ENCODE measurements at regions not wholly inside any gene's neighbourhood (a gene's known extent, or its start where the extent isn't known, plus 50 kb on each side); places are given as distances from the start of the nearest gene placed in this dataset.

- H2AK5ac ChIP-seq (ENCODE audit: low read length) = no peak overlapping the region
Observed at GRCh38 chr5:15002791-15003190, 131.2 kb upstream of the ANKH start.

GRCh38 chr5:15002173-15002572 lies 130.6 kb upstream of the ANKH start:
- H3K23ac ChIP-seq (ENCODE audit: low read length) = no peak overlapping the region
- peaks cover 0 to 5% of the 10 kb centered on the region in 2 experiments for H3K4me1 ChIP-seq (ENCODE audit: control insufficient read depth in 1 of 2, insufficient read depth in 2 of 2, low read length in 2 of 2)
- no peak overlapping the region for H2BK120ac ChIP-seq (ENCODE audit: insufficient read depth, low read length, poor library complexity)
- no peaks in the 10 kb centered on the region for H3K27me3 ChIP-seq (ENCODE audit: insufficient read depth, low read length)
- no peak overlapping the region for H4K91ac ChIP-seq (ENCODE audit: low read depth, low read length)
- no peak overlapping the region for H3K14ac ChIP-seq (ENCODE audit: low read length)
- no peak overlapping the region for H3K9ac ChIP-seq (ENCODE audit: low read length)
- no peak overlapping the region for H3K4me3 ChIP-seq (ENCODE audit: low read depth, low read length)
- no peak overlapping the region for H2AFZ ChIP-seq (ENCODE audit: insufficient read depth, low read length, poor library complexity)
- H3K79me1 ChIP-seq (ENCODE audit: low read length) = peaks cover 2% of the 10 kb centered on the region
- no peaks in the 10 kb centered on the region for H3K9me3 ChIP-seq (ENCODE audit: insufficient read depth, low read depth, low read length)
- no peak overlapping the region for H4K12ac ChIP-seq (ENCODE audit: low read depth, low read length)
- no CpG with 5 or more reads among the region's 10 CpGs for WGBS (ENCODE audit: extremely low coverage, insufficient coverage, insufficient read length)
- no peak overlapping the region for H3K18ac ChIP-seq (ENCODE audit: low read length)
- no peak overlapping the region for H2BK5ac ChIP-seq (ENCODE audit: low read depth, low read length, poor library complexity)
- no peak overlapping the region for H2BK12ac ChIP-seq (ENCODE audit: low read length)
- H2AK5ac ChIP-seq (ENCODE audit: low read length) = no peak overlapping the region
- no peaks in the 10 kb centered on the region for H3K36me3 ChIP-seq (ENCODE audit: control insufficient read depth in 1 of 2, insufficient read depth in 2 of 2, low read length in 2 of 2)
- H3K79me2 ChIP-seq (ENCODE audit: control insufficient read depth, insufficient read depth, low read length, poor library complexity) = no peaks in the 10 kb centered on the region
- no peak overlapping the region for H3K4ac ChIP-seq (ENCODE audit: low read depth, low read length)
- no peak overlapping the region for H3K4me2 ChIP-seq (ENCODE audit: low read length)
- no peak overlapping the region for H4K8ac ChIP-seq (ENCODE audit: low read depth, low read length)
- peak in 1 of 2 donors; percentile 36 for DNase-seq
- H3K27ac ChIP-seq (ENCODE audit: low read depth, low read length) = no peak overlapping the region

More at GRCh38 chr5:15002791-15003190, 131.2 kb upstream of the ANKH start:
- no peak for DNase-seq
- H2BK5ac ChIP-seq (ENCODE audit: low read depth, low read length, poor library complexity) = no peak overlapping the region
- H3K36me3 ChIP-seq (ENCODE audit: control insufficient read depth in 1 of 2, insufficient read depth in 2 of 2, low read length in 2 of 2) = no peaks in the 10 kb centered on the region
- H4K8ac ChIP-seq (ENCODE audit: low read depth, low read length) = no peak overlapping the region
- peaks cover 2% of the 10 kb centered on the region for H3K79me1 ChIP-seq (ENCODE audit: low read length)
- H3K4me3 ChIP-seq (ENCODE audit: low read depth, low read length) = no peak overlapping the region
- H3K23ac ChIP-seq (ENCODE audit: low read length) = no peak overlapping the region
- no peak overlapping the region for H2AFZ ChIP-seq (ENCODE audit: insufficient read depth, low read length, poor library complexity)
- H3K14ac ChIP-seq (ENCODE audit: low read length) = no peak overlapping the region
- no peak overlapping the region for H2BK12ac ChIP-seq (ENCODE audit: low read length)
- no CpG with 5 or more reads among the region's 2 CpGs for WGBS (ENCODE audit: extremely low coverage, insufficient coverage, insufficient read length)
- no peak overlapping the region for H2BK120ac ChIP-seq (ENCODE audit: insufficient read depth, low read length, poor library complexity)
- no peak overlapping the region for H3K4ac ChIP-seq (ENCODE audit: low read depth, low read length)
- H3K79me2 ChIP-seq (ENCODE audit: control insufficient read depth, insufficient read depth, low read length, poor library complexity) = no peaks in the 10 kb centered on the region
- no peak overlapping the region for H3K27ac ChIP-seq (ENCODE audit: low read depth, low read length)
- no peaks in the 10 kb centered on the region for H3K27me3 ChIP-seq (ENCODE audit: insufficient read depth, low read length)
- no peaks in the 10 kb centered on the region for H3K9me3 ChIP-seq (ENCODE audit: insufficient read depth, low read depth, low read length)
- H3K9ac ChIP-seq (ENCODE audit: low read length) = no peak overlapping the region
- H3K4me2 ChIP-seq (ENCODE audit: low read length) = no peak overlapping the region
- H4K91ac ChIP-seq (ENCODE audit: low read depth, low read length) = peak overlapping the region; percentile 7
- H3K18ac ChIP-seq (ENCODE audit: low read length) = no peak overlapping the region
- H3K4me1 ChIP-seq (ENCODE audit: control insufficient read depth in 1 of 2, insufficient read depth in 2 of 2, low read length in 2 of 2) = peaks cover 0 to 5% of the 10 kb centered on the region in 2 experiments
- no peak overlapping the region for H4K12ac ChIP-seq (ENCODE audit: low read depth, low read length)

- Histone ChIP-seq H4K12ac (ENCODE audit: low read depth, low read length) (no peak overlapping the region), H2AK5ac (ENCODE audit: low read length) (no peak overlapping the region), H4K91ac (ENCODE audit: low read depth, low read length) (no peak overlapping the region), H3K4me2 (ENCODE audit: low read length) (no peak overlapping the region), H3K27ac (ENCODE audit: low read depth, low read length) (no peak overlapping the region), H4K8ac (ENCODE audit: low read depth, low read length) (no peak overlapping the region), H3K79me1 (ENCODE audit: low read length) (no peaks in the 10 kb centered on the region), H3K9ac (ENCODE audit: low read length) (no peak overlapping the region), H3K23ac (ENCODE audit: low read length) (no peak overlapping the region), H2BK120ac (ENCODE audit: insufficient read depth, low read length, poor library complexity) (no peak overlapping the region), H3K18ac (ENCODE audit: low read length) (no peak overlapping the region), H2BK12ac (ENCODE audit: low read length) (no peak overlapping the region), H3K4me1 (ENCODE audit: control insufficient read depth in 1 of 2, insufficient read depth in 2 of 2, low read length in 2 of 2) (peaks cover 0 to 5% of the 10 kb centered on the region in 2 experiments), H3K27me3 (ENCODE audit: insufficient read depth, low read length) (no peaks in the 10 kb centered on the region), H2AFZ (ENCODE audit: insufficient read depth, low read length, poor library complexity) (no peak overlapping the region), H3K9me3 (ENCODE audit: insufficient read depth, low read depth, low read length) (no peaks in the 10 kb centered on the region), H3K79me2 (ENCODE audit: control insufficient read depth, insufficient read depth, low read length, poor library complexity) (no peaks in the 10 kb centered on the region), H3K36me3 (ENCODE audit: control insufficient read depth in 1 of 2, insufficient read depth in 2 of 2, low read length in 2 of 2) (no peaks in the 10 kb centered on the region), H3K4ac (ENCODE audit: low read depth, low read length) (no peak overlapping the region), H3K14ac (ENCODE audit: low read length) (no peak overlapping the region), H3K4me3 (ENCODE audit: low read depth, low read length) (no peak overlapping the region), H2BK5ac (ENCODE audit: low read depth, low read length, poor library complexity) (no peak overlapping the region)
- no peak for DNase-seq
- WGBS (ENCODE audit: extremely low coverage, insufficient coverage, insufficient read length) = no CpG with 5 or more reads among the region's 2 CpGs
Observed at GRCh38 chr5:15001517-15001916, 129.9 kb upstream of the ANKH start.

- H2BK5ac ChIP-seq (ENCODE audit: low read depth, low read length, poor library complexity) = no peak overlapping the region
- no CpG with 5 or more reads among the region's 3 CpGs for WGBS (ENCODE audit: extremely low coverage, insufficient coverage, insufficient read length)
- H4K8ac ChIP-seq (ENCODE audit: low read depth, low read length) = no peak overlapping the region
- no peak overlapping the region for H3K9ac ChIP-seq (ENCODE audit: low read length)
- no peaks in the 10 kb centered on the region for H3K79me1 ChIP-seq (ENCODE audit: low read length)
- no peak overlapping the region for H2AFZ ChIP-seq (ENCODE audit: insufficient read depth, low read length, poor library complexity)
- H3K4me2 ChIP-seq (ENCODE audit: low read length) = no peak overlapping the region
- H3K9me3 ChIP-seq (ENCODE audit: insufficient read depth, low read depth, low read length) = peaks cover 2% of the 10 kb centered on the region
- H3K4ac ChIP-seq (ENCODE audit: low read depth, low read length) = no peak overlapping the region
- no peak overlapping the region for H3K27ac ChIP-seq (ENCODE audit: low read depth, low read length)
- H3K4me3 ChIP-seq (ENCODE audit: low read depth, low read length) = no peak overlapping the region
- DNase-seq = no peak
- no peaks in the 10 kb centered on the region for H3K4me1 ChIP-seq (ENCODE audit: control insufficient read depth in 1 of 2, insufficient read depth in 2 of 2, low read length in 2 of 2)
- H4K91ac ChIP-seq (ENCODE audit: low read depth, low read length) = no peak overlapping the region
- no peak overlapping the region for H2BK120ac ChIP-seq (ENCODE audit: insufficient read depth, low read length, poor library complexity)
- H2AK5ac ChIP-seq (ENCODE audit: low read length) = no peak overlapping the region
- H2BK12ac ChIP-seq (ENCODE audit: low read length) = no peak overlapping the region
- H4K12ac ChIP-seq (ENCODE audit: low read depth, low read length) = no peak overlapping the region
- H3K27me3 ChIP-seq (ENCODE audit: insufficient read depth, low read length) = no peaks in the 10 kb centered on the region
- H3K79me2 ChIP-seq (ENCODE audit: control insufficient read depth, insufficient read depth, low read length, poor library complexity) = no peaks in the 10 kb centered on the region
- H3K36me3 ChIP-seq (ENCODE audit: control insufficient read depth in 1 of 2, insufficient read depth in 2 of 2, low read length in 2 of 2) = no peaks in the 10 kb centered on the region
- H3K14ac ChIP-seq (ENCODE audit: low read length) = no peak overlapping the region
- no peak overlapping the region for H3K23ac ChIP-seq (ENCODE audit: low read length)
- H3K18ac ChIP-seq (ENCODE audit: low read length) = no peak overlapping the region
Observed at GRCh38 chr5:14998491-14998890, 126.9 kb upstream of the ANKH start.
